Epithelial cell of esophagus (primary cell): ENCODE measurements at regions not wholly inside any gene's neighbourhood (a gene's known extent, or its start where the extent isn't known, plus 50 kb on each side); places are given as distances from the start of the nearest gene placed in this dataset.
A peak's percentile ranks its signal among the peaks of the same experiment; 100 is the strongest.

Experiments used
- DNase-seq: peaks from one replicate; pipeline ENCODE4 v3.0.0; 2010; ENCODE audit warnings: low read depth
- H3K4me3 ChIP-seq: 2 replicates; pipeline ENCODE4 v1.5.1; 2011; ENCODE audit warnings: mild to moderate bottlenecking, low read length, control low read depth
- TF ChIP-seq, protein P1 (sequence below): IDR thresholded peaks from 2 replicates; pipeline ENCODE4 v1.5.1; 2011; ENCODE audit warnings: low read depth, mild to moderate bottlenecking, low read length, control low read depth, inconsistent platforms; ENCODE audit not compliant: insufficient read depth; ENCODE audit errors: missing control alignments

DNA sequence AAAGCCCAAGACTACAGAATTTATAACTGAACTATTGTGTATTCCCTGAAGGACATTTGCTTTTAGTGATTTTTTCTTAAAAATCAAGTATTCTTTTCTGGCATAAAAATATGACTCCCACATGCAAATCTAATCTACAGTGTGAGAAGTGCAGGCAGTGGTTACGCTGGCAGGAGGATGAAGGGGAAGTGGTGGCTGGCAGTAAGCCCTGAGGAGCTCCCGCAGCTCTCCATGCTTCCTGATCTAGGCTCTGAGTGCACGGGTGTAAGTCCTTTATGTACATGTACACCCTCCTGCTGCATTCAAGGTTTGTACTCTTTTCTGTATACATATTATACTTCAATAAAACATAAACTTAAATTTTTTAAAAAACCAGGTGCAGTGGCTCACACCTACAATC is 67.5 kb upstream of the PRDX6 start:
- TF ChIP-seq, protein P1, sequence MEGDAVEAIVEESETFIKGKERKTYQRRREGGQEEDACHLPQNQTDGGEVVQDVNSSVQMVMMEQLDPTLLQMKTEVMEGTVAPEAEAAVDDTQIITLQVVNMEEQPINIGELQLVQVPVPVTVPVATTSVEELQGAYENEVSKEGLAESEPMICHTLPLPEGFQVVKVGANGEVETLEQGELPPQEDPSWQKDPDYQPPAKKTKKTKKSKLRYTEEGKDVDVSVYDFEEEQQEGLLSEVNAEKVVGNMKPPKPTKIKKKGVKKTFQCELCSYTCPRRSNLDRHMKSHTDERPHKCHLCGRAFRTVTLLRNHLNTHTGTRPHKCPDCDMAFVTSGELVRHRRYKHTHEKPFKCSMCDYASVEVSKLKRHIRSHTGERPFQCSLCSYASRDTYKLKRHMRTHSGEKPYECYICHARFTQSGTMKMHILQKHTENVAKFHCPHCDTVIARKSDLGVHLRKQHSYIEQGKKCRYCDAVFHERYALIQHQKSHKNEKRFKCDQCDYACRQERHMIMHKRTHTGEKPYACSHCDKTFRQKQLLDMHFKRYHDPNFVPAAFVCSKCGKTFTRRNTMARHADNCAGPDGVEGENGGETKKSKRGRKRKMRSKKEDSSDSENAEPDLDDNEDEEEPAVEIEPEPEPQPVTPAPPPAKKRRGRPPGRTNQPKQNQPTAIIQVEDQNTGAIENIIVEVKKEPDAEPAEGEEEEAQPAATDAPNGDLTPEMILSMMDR: no peak
- DNase-seq: peak; percentile 25
- H3K4me3 ChIP-seq: no peak overlapping the region

DNA sequence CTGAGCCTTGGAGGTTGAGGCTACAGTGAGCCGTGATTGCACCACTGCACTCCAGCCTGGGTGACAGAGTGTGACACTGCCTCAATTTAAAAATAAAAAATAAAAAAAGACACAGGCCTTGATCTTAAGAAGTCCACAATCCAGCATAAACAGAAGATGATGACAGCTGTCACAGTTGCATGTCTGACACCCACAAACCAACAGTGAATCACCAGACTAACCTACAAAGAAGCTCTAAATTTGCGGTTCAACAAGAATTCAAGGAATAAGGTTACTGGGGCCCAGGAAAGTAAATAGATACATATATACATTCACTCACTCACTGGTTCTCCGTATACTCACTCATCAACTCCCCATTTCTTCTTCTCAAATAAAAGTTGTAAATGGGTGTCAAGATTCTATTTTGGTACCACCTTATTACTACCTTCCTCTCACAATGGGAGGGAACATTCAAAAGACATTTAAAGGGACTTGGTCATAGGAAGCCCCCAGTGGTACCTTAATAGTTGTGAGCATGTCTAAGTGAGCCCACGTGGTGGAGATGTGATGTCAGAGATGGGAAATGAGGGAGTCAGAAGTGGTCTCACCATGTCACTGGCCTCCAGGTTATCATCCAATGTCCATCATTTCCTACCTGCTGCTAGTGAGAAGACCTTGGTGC is 66.9 kb upstream of the PRDX6 start:
- DNase-seq: peak; percentile 51
- no peak overlapping the region for H3K4me3 ChIP-seq
- TF ChIP-seq, protein P1: no peak

DNA sequence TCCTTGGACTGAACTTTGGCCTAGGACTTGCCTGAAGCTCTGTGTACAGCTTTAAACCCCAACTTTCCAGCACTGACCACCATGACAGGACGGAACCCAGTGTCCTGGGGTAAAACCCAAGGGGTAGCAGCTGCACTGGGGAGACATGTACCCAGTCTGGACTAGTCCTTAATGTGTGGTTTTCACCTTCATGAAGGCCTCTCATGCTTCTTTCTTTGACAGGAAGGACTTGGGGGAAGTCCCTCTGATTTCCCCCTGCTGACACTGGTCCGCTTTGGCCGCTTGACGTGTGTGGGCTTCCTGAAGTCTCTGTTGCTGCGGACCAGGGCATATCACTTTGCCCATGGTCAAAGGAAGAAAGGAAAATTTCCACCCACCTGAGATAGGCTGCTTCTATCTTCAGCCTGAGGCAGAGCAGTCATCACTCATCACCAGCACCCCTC is 66.3 kb upstream of the PRDX6 start:
- no peak overlapping the region for H3K4me3 ChIP-seq
- DNase-seq: no peak
- TF ChIP-seq, protein P1: no peak

DNA sequence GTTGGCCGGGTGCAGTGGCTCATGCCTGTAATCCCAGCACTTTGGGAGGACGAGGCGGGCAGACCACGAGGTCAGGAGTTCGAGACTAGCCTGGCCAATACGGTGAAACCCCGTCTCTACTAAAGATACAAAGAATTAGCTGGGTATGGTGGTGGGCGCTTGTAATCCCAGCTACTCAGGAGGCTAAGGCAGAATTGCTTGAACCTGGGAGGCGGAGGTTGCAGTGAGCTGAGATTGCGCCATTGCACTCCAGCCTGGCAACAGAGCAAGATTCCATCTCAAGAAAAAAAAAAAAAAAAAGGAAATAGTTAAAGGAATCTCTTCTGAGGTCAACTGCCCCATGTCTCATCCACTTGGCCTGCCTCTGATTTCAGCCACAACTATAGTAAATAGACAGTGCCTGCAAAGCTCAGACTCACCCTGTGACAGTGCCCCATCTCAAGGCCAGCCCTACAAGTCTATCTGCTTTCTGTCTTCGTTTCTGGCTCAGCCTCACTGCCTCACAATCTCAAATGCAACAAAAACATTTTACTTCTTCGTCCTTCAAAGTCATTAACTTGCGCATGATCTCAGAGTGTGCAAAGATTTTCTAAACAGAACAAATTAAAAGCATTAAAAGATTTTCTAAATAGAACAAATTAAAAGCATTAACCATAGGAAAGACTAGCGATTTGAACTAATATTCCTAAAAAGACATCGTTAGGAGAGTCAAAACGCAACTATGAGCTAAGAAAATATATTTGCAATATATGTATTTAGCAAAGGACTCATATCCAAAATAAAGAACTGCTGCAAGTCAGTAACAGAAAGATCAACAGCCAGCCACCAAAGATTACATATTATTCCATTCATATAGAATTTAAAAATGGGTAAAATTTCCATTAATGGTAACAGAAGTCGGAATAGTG is 65.0 kb upstream of the PRDX6 start:
- DNase-seq: peak; percentile 10
- no peak overlapping the region for H3K4me3 ChIP-seq
- TF ChIP-seq, protein P1: no peak

DNA sequence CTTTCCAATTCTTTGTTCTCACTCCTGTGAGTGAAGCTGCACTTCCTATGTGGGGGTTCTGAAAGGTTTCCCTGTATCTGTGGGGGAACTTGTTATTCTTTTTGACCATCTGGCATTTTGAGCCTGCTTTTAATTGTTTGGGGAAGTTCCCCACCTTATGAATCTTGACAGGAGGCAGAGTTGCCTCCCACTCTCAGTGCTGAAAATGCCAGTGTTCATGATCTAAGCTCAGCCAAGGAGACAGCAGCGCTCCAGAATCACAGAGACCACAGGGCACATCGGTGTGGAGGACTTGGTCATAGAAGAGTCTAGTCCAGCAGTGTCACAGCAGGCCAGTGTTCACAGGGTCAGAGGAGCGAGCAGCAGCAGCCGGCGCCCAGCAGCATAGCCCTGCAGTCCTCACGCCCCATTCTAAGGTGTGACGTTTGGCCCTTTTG is 63.8 kb upstream of the PRDX6 start:
- DNase-seq: no peak
- TF ChIP-seq, protein P1: no peak
- no peak overlapping the region for H3K4me3 ChIP-seq

DNA sequence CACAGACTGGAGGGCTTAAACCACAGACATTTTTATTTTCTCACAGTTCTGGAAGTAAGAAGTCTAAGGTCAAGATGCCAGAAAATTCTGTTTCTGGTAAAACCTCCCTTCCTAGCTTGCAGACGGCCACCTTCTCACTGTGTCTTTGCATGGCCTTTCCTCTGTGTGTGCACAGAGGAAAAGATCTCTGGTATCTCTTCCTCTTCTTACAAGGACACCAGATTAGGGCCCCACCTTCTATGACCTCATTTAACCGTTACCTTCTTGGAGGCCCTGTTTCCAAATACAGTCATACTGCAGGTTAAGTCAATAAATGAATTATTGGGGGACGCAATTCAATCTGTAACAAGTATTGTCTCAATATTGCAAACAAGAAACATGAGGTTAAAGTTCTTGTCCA is 63.0 kb upstream of the PRDX6 start:
- TF ChIP-seq, protein P1: no peak
- DNase-seq: no peak
- no peak overlapping the region for H3K4me3 ChIP-seq
